PC-3 (cell line): ENCODE measurements at regions not wholly inside any gene's neighbourhood (a gene's known extent, or its start where the extent isn't known, plus 50 kb on each side); places are given as distances from the start of the nearest gene placed in this dataset.

Experiments used
- EZH2 ChIP-seq: fragments of 300-600 bp; sonication (generic); IDR thresholded peaks from one replicate; pipeline ENCODE4 v1.6.1; 2017; ENCODE audit warnings: antibody characterized with exemption, mild to moderate bottlenecking, low read length; ENCODE audit not compliant: unreplicated experiment
- TF ChIP-seq, protein P1 (sequence below): fragments of 300-600 bp; sonication (generic); conservative IDR thresholded peaks from 2 replicates; pipeline ENCODE4 v1.5.1; 2017; ENCODE audit warnings: antibody characterized with exemption, low read depth, mild to moderate bottlenecking, low read length

DNA sequence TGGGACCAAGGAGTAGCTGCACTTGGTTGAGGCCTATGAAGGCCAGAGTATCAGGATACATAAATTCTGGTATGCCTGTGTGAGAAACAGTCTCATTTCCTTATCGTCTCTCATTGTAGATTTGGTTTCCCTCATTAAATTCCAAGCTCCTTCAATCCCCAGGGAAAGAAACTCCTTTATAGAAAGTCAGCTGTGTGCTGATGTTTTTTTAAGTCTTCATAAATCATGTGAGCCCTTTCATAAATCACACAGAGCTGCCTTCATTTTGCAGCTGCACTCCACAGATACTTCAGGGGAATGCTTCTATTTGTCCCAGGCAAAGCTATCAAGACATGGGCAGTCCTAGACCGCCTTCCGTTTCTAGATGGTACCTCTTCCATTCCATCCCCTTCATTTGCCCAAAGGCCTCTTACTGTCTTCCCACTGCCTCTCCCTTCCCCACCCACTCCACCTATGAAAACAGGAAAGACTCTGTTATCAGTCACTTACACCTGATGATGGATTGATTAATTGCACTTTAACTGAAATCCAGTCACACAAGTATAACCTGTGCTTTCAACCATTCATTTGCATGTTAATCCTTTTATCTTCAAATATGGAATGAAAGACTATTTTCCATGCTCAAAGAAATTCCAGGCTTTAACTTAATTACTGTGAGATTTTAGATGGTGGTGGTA lies 290.2 kb downstream of the C7orf25 start:
- no peak for TF ChIP-seq EZH2
- TF ChIP-seq, protein P1, sequence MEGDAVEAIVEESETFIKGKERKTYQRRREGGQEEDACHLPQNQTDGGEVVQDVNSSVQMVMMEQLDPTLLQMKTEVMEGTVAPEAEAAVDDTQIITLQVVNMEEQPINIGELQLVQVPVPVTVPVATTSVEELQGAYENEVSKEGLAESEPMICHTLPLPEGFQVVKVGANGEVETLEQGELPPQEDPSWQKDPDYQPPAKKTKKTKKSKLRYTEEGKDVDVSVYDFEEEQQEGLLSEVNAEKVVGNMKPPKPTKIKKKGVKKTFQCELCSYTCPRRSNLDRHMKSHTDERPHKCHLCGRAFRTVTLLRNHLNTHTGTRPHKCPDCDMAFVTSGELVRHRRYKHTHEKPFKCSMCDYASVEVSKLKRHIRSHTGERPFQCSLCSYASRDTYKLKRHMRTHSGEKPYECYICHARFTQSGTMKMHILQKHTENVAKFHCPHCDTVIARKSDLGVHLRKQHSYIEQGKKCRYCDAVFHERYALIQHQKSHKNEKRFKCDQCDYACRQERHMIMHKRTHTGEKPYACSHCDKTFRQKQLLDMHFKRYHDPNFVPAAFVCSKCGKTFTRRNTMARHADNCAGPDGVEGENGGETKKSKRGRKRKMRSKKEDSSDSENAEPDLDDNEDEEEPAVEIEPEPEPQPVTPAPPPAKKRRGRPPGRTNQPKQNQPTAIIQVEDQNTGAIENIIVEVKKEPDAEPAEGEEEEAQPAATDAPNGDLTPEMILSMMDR, result no peak
